ENCODE measurements at regions not wholly inside any gene's neighbourhood (a gene's known extent, or its start where the extent isn't known, plus 50 kb on each side); places are given as distances from the start of the nearest gene placed in this dataset.

DNA sequence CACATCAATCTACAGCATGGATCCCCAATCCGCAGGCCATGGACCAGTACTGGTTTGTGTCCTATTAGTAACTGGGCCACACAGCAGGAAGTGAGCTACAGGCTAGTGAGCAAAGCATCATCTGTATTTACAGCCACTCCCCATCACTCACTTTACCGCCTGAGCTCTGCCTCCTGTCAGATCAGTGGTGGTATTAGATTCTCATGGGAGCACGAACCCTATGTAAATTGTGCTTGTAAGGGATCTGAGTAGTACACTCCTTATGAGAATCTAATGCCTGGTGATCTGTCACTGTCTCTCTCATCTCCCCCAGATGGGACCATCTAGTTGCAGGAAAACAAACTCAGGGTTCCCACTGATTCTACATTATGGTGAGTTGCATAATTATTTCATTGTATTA, 212.7 kb upstream of the FAM174A start:
- TF ChIP-seq, protein P1, sequence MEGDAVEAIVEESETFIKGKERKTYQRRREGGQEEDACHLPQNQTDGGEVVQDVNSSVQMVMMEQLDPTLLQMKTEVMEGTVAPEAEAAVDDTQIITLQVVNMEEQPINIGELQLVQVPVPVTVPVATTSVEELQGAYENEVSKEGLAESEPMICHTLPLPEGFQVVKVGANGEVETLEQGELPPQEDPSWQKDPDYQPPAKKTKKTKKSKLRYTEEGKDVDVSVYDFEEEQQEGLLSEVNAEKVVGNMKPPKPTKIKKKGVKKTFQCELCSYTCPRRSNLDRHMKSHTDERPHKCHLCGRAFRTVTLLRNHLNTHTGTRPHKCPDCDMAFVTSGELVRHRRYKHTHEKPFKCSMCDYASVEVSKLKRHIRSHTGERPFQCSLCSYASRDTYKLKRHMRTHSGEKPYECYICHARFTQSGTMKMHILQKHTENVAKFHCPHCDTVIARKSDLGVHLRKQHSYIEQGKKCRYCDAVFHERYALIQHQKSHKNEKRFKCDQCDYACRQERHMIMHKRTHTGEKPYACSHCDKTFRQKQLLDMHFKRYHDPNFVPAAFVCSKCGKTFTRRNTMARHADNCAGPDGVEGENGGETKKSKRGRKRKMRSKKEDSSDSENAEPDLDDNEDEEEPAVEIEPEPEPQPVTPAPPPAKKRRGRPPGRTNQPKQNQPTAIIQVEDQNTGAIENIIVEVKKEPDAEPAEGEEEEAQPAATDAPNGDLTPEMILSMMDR (IDR thresholded peaks at IDR 0.05): no peak
- no peaks in the 10 kb centered on the region for H3K36me3 ChIP-seq (ENCODE audit: control insufficient read depth, insufficient read depth, low read length)

DNA sequence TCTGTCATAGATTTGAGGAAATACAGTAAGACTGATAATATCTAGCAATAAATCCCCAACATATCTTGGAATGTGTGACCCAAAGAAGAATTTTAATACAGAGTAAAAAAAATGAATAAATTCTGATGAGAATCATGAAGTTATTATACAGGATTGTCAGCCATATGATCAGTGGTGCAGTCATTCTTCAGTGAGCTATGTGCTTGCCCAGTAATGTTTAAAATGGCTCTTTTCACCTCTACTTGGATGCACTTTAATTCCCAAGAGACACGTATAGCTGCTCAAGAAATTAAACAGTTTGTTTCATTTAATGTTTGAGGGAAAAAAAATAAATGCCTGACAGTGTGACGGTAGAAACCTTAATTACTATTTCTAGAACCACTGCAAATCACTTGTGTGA, 215.3 kb upstream of the FAM174A start:
- H3K79me2 ChIP-seq: no peaks in the 10 kb centered on the region
- H3K36me3 ChIP-seq (ENCODE audit: control insufficient read depth, insufficient read depth, low read length): no peaks in the 10 kb centered on the region
- H2AFZ ChIP-seq: no peak overlapping the region
- H3K27me3 ChIP-seq (ENCODE audit: control insufficient read depth, insufficient read depth, low read length): no peaks in the 10 kb centered on the region
- H3K9ac ChIP-seq: no peak overlapping the region
- no peak overlapping the region for H3K27ac ChIP-seq
- H3K4me2 ChIP-seq (ENCODE audit: low read length): no peak overlapping the region
- H3K9me3 ChIP-seq (ENCODE audit: control insufficient read depth, low read length): no peaks in the 10 kb centered on the region
- no peak overlapping the region for H3K4me3 ChIP-seq (ENCODE audit: low read depth, low read length)
- H3K4me1 ChIP-seq: no peaks in the 10 kb centered on the region
- TF ChIP-seq, protein P1 (IDR thresholded peaks at IDR 0.05): no peak

More for the DNA sequence above, 212.7 kb upstream of the FAM174A start:
- no peaks in the 10 kb centered on the region for H3K79me2 ChIP-seq
- H3K27me3 ChIP-seq (ENCODE audit: control insufficient read depth, insufficient read depth, low read length): no peaks in the 10 kb centered on the region
- no peaks in the 10 kb centered on the region for H3K4me1 ChIP-seq
- no peak overlapping the region for H3K4me3 ChIP-seq (ENCODE audit: low read depth, low read length)
- H3K9ac ChIP-seq: no peak overlapping the region
- no peaks in the 10 kb centered on the region for H3K9me3 ChIP-seq (ENCODE audit: control insufficient read depth, low read length)
- no peak overlapping the region for H3K4me2 ChIP-seq (ENCODE audit: low read length)
- no peak overlapping the region for H2AFZ ChIP-seq
- no peak overlapping the region for H3K27ac ChIP-seq

DNA sequence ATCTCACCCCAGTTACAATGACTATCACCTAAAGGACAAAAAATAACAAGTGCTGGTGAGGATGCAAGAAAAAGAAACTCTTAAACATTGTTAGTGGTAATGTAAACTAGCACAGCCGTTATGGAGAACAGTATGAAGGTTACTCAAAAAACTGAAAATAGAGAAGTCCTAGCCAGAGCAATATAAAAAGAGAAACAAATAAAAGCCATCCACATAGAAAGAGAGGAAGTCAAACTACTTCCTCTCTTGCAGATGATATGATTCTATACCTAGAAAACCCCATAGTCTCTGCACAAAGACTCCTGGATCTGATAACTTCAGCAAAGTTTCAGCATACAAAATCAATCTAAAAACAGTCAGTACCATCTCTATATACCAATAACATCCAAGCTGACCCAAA, 221.5 kb upstream of the FAM174A start:
- no peaks in the 10 kb centered on the region for H3K4me1 ChIP-seq
- H3K36me3 ChIP-seq (ENCODE audit: control insufficient read depth, insufficient read depth, low read length): no peaks in the 10 kb centered on the region
- no peaks in the 10 kb centered on the region for H3K9me3 ChIP-seq (ENCODE audit: control insufficient read depth, low read length)
- no peak overlapping the region for H3K4me3 ChIP-seq (ENCODE audit: low read depth, low read length)
- no peak overlapping the region for H3K27ac ChIP-seq
- no peaks in the 10 kb centered on the region for H3K27me3 ChIP-seq (ENCODE audit: control insufficient read depth, insufficient read depth, low read length)
- H2AFZ ChIP-seq: no peak overlapping the region
- TF ChIP-seq, protein P1 (IDR thresholded peaks at IDR 0.05): no peak
- no peak overlapping the region for H3K4me2 ChIP-seq (ENCODE audit: low read length)
- H3K9ac ChIP-seq: no peak overlapping the region
- no peaks in the 10 kb centered on the region for H3K79me2 ChIP-seq

DNA sequence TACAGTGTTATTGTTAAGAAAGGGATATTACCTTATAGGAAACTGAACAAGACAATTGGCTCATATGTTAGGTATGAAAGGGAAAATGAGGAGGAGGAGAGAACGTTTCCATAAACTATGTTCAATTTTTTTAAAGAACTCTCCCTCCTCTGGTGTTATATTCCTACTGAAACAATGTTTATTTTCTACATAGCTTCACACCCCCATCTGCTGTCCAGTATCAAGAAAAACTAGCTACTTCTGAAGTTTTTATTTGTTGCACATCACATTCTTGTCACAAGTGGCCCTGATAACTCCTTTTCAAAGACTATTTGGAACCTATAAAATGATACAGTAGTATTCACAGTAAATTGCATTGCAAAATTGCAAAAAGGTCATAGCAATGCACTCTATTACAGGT, 223.4 kb upstream of the FAM174A start:
- Histone ChIP-seq H3K4me1 (no peaks in the 10 kb centered on the region), H3K27ac (no peak overlapping the region), H3K9ac (no peak overlapping the region), H2AFZ (no peak overlapping the region), H3K36me3 (ENCODE audit: control insufficient read depth, insufficient read depth, low read length) (no peaks in the 10 kb centered on the region), H3K27me3 (ENCODE audit: control insufficient read depth, insufficient read depth, low read length) (no peaks in the 10 kb centered on the region), H3K79me2 (no peaks in the 10 kb centered on the region), H3K9me3 (ENCODE audit: control insufficient read depth, low read length) (no peaks in the 10 kb centered on the region), H3K4me3 (ENCODE audit: low read depth, low read length) (no peak overlapping the region), H3K4me2 (ENCODE audit: low read length) (no peak overlapping the region)
- TF ChIP-seq, protein P1 (IDR thresholded peaks at IDR 0.05): no peak

DNA sequence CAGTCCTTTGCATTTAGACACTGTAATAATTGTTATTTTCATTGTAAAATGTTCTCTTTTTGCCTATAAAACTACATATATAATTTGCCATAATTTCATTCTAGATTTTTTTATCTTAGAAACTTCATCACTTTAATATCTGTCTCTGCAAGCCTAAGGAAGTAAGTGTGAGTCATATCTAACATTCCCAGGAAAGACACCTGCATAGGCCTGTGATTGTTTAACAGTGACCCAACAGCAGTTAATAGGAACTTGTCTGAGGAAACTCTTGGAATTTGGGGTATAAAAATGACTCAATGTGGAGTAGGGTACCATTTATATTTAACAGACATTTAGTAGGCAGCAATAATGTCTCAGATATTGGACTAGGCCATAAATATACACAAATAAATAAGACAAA, 229.2 kb upstream of the FAM174A start:
- Histone ChIP-seq H3K27me3 (ENCODE audit: control insufficient read depth, insufficient read depth, low read length) (no peaks in the 10 kb centered on the region), H3K4me2 (ENCODE audit: low read length) (no peak overlapping the region), H3K9ac (no peak overlapping the region), H2AFZ (no peak overlapping the region), H3K4me1 (no peaks in the 10 kb centered on the region), H3K36me3 (ENCODE audit: control insufficient read depth, insufficient read depth, low read length) (no peaks in the 10 kb centered on the region), H3K4me3 (ENCODE audit: low read depth, low read length) (no peak overlapping the region), H3K9me3 (ENCODE audit: control insufficient read depth, low read length) (no peaks in the 10 kb centered on the region), H3K79me2 (no peaks in the 10 kb centered on the region), H3K27ac (no peak overlapping the region)
- TF ChIP-seq, protein P1 (IDR thresholded peaks at IDR 0.05): no peak
